Neural progenitor cell (in vitro differentiated cells): ENCODE measurements at regions not wholly inside any gene's neighbourhood (a gene's known extent, or its start where the extent isn't known, plus 50 kb on each side); places are given as distances from the start of the nearest gene placed in this dataset.

ENCODE experiments used
- DNase-seq: peaks from one replicate; pipeline ENCODE4 v3.0.0-alpha.2; 2016; ENCODE audit warnings: low spot score
- H2AFZ ChIP-seq: fragments of 200-600 bp; sonication (generic); replicated peaks from 2 replicates; pipeline ENCODE4 v1.6.1; 2016; ENCODE audit warnings: antibody characterized with exemption
- H3F3A ChIP-seq: fragments of 200-600 bp; sonication (generic); 2 replicates; pipeline ENCODE4 v1.6.1; 2016; ENCODE audit warnings: antibody characterized with exemption, low read depth
- H3K27ac ChIP-seq: fragments of 200-600 bp; sonication (generic); 2 replicates; pipeline ENCODE4 v1.5.1; 2016; ENCODE audit warnings: mild to moderate bottlenecking
- H3K27me3 ChIP-seq: fragments of 200-600 bp; sonication (generic); 2 replicates; pipeline ENCODE4 v1.6.1; 2016; ENCODE audit warnings: mild to moderate bottlenecking, moderate library complexity
- H3K36me3 ChIP-seq: fragments of 200-600 bp; sonication (generic); 2 replicates; pipeline ENCODE4 v1.5.1; 2016
- H3K4me1 ChIP-seq: fragments of 200-600 bp; sonication (generic); 2 replicates; pipeline ENCODE4 v1.6.1; 2016; ENCODE audit warnings: mixed run types
- H3K4me2 ChIP-seq: fragments of 200-600 bp; sonication (generic); 2 replicates; pipeline ENCODE4 v1.6.1; 2016
- H3K4me3 ChIP-seq: fragments of 200-600 bp; sonication (generic); 2 replicates; pipeline ENCODE4 v1.5.1; 2016
- H3K79me2 ChIP-seq: fragments of 200-600 bp; sonication (generic); 2 replicates; pipeline ENCODE4 v1.6.1; 2016; ENCODE audit warnings: low read depth
- H3K9ac ChIP-seq: fragments of 200-600 bp; sonication (generic); 2 replicates; pipeline ENCODE4 v1.6.1; 2016
- H3K9me3 ChIP-seq: fragments of 200-600 bp; sonication (generic); 2 replicates; pipeline ENCODE4 v1.5.1; 2016; ENCODE audit warnings: low read depth
- H4K20me1 ChIP-seq: fragments of 200-600 bp; sonication (generic); 2 replicates; pipeline ENCODE4 v1.6.1; 2016; ENCODE audit warnings: low read depth
- H3K27ac Mint-ChIP-seq: 3 replicates; pipeline ENCODE4 v1.8.0; 2021; ENCODE audit warnings: mixed read lengths
- H3K27me3 Mint-ChIP-seq: 2 replicates; pipeline ENCODE4 v1.8.0; 2022; ENCODE audit warnings: low read depth, mild to moderate bottlenecking, inconsistent platforms, moderate library complexity, mixed read lengths; ENCODE audit not compliant: insufficient read depth
- H3K36me3 Mint-ChIP-seq: 3 replicates; pipeline ENCODE4 v1.8.0; 2021; ENCODE audit warnings: mixed read lengths
- H3K4me1 Mint-ChIP-seq: 3 replicates; pipeline ENCODE4 v1.8.0; 2021; ENCODE audit warnings: mixed read lengths
- H3K4me3 Mint-ChIP-seq: 3 replicates; pipeline ENCODE4 v1.8.0; 2021; ENCODE audit warnings: mild to moderate bottlenecking, moderate library complexity, mixed read lengths
- H3K9me3 Mint-ChIP-seq: 3 replicates; pipeline ENCODE4 v1.8.0; 2020; ENCODE audit warnings: mixed read lengths
- CTCF ChIP-seq: fragments of 200-600 bp; sonication (generic); IDR thresholded peaks from 2 replicates; pipeline ENCODE4 v1.5.1; 2017; ENCODE audit warnings: antibody characterized with exemption, mild to moderate bottlenecking
- EZH2 ChIP-seq: fragments of 200-600 bp; sonication (generic); IDR thresholded peaks from 2 replicates; pipeline ENCODE4 v1.6.1; 2017; ENCODE audit warnings: antibody characterized with exemption, mild to moderate bottlenecking, moderate library complexity
- EZH2phosphoT487 ChIP-seq: fragments of 200-600 bp; sonication (generic); IDR thresholded peaks from 2 replicates; pipeline ENCODE4 v1.6.1; 2017; ENCODE audit warnings: antibody characterized with exemption

- DNase-seq, result no peak
- Mint-ChIP-seq H3K4me3 (no peak overlapping the region), H3K4me1 (no peaks in the 10 kb centered on the region), H3K27me3 (peaks cover 6% of the 10 kb centered on the region), H3K36me3 (no peaks in the 10 kb centered on the region), H3K9me3 (no peaks in the 10 kb centered on the region), H3K27ac (no peak overlapping the region)
- Histone ChIP-seq H3K27me3 (no peaks in the 10 kb centered on the region), H3K9me3 (no peaks in the 10 kb centered on the region), H3K79me2 (no peaks in the 10 kb centered on the region), H3K36me3 (no peaks in the 10 kb centered on the region), H3K9ac (no peak overlapping the region), H3K4me3 (no peak overlapping the region), H2AFZ (no peak overlapping the region), H4K20me1 (no peaks in the 10 kb centered on the region), H3F3A (no peaks in the 10 kb centered on the region), H3K4me2 (no peak overlapping the region), H3K27ac (no peak overlapping the region), H3K4me1 (no peaks in the 10 kb centered on the region)
- no peak for TF ChIP-seq EZH2phosphoT487
- TF ChIP-seq CTCF, result no peak
- no peak for TF ChIP-seq EZH2
Measured at GRCh38 chr10:111231779-111232178, 154.9 kb downstream of the ADRA2A start.

- H3K4me1 Mint-ChIP-seq, result no peaks in the 10 kb centered on the region
- no peak overlapping the region for H2AFZ ChIP-seq
- DNase-seq, result peak; percentile 41
- TF ChIP-seq EZH2phosphoT487 (no peak), CTCF (no peak), EZH2 (no peak)
- H3K4me2 ChIP-seq, result no peak overlapping the region
- H3K27ac ChIP-seq, result no peak overlapping the region
- no peaks in the 10 kb centered on the region for H4K20me1 ChIP-seq
- H3F3A ChIP-seq, result no peaks in the 10 kb centered on the region
- H3K27me3 Mint-ChIP-seq, result peaks cover 6% of the 10 kb centered on the region
- H3K4me3 Mint-ChIP-seq, result no peak overlapping the region
- H3K4me1 ChIP-seq, result no peaks in the 10 kb centered on the region
- H3K27ac Mint-ChIP-seq, result no peak overlapping the region
- no peak overlapping the region for H3K4me3 ChIP-seq
- no peaks in the 10 kb centered on the region for H3K27me3 ChIP-seq
- no peak overlapping the region for H3K9ac ChIP-seq
- no peaks in the 10 kb centered on the region for H3K9me3 ChIP-seq
- H3K79me2 ChIP-seq, result no peaks in the 10 kb centered on the region
- H3K9me3 Mint-ChIP-seq, result no peaks in the 10 kb centered on the region
- no peaks in the 10 kb centered on the region for H3K36me3 Mint-ChIP-seq
- H3K36me3 ChIP-seq, result no peaks in the 10 kb centered on the region
Measured at GRCh38 chr10:111233439-111233838, 156.6 kb downstream of the ADRA2A start.

- Histone ChIP-seq H2AFZ (no peak overlapping the region), H3K27me3 (no peaks in the 10 kb centered on the region)
Measured at GRCh38 chr10:111234234-111234913, 157.5 kb downstream of the ADRA2A start.

More at GRCh38 chr10:111234234-111234913, 157.5 kb downstream of the ADRA2A start:
- Mint-ChIP-seq H3K36me3 (no peaks in the 10 kb centered on the region), H3K9me3 (no peaks in the 10 kb centered on the region), H3K4me3 (no peak overlapping the region), H3K27me3 (peaks cover 4% of the 10 kb centered on the region), H3K4me1 (no peaks in the 10 kb centered on the region), H3K27ac (no peak overlapping the region)
- Histone ChIP-seq H3K27ac (no peak overlapping the region), H3K4me1 (no peaks in the 10 kb centered on the region), H3K79me2 (no peaks in the 10 kb centered on the region), H3K4me2 (no peak overlapping the region), H3K36me3 (no peaks in the 10 kb centered on the region), H4K20me1 (no peaks in the 10 kb centered on the region), H3K9me3 (no peaks in the 10 kb centered on the region), H3K4me3 (no peak overlapping the region), H3K9ac (no peak overlapping the region), H3F3A (no peaks in the 10 kb centered on the region)
- DNase-seq, result no peak
- TF ChIP-seq EZH2phosphoT487 (no peak), EZH2 (no peak), CTCF (no peak)
